HL-60 (cell line): ENCODE measurements at regions not wholly inside any gene's neighbourhood (a gene's known extent, or its start where the extent isn't known, plus 50 kb on each side); places are given as distances from the start of the nearest gene placed in this dataset.

Experiments used
- POLR2AphosphoS5 ChIP-seq: IDR thresholded peaks from 2 replicates; pipeline ENCODE4 v1.6.1; 2012; ENCODE audit warnings: low read depth
- TF ChIP-seq, protein P1 (sequence below): IDR thresholded peaks from one replicate; pipeline ENCODE4 v1.5.1; 2011; ENCODE audit warnings: low read length, control low read depth, inconsistent platforms; ENCODE audit not compliant: insufficient read depth
- TF ChIP-seq, protein P2 (sequence below): IDR thresholded peaks from 2 replicates; pipeline ENCODE4 v1.6.1; 2012; ENCODE audit warnings: low read depth; ENCODE audit not compliant: insufficient replicate concordance

DNA sequence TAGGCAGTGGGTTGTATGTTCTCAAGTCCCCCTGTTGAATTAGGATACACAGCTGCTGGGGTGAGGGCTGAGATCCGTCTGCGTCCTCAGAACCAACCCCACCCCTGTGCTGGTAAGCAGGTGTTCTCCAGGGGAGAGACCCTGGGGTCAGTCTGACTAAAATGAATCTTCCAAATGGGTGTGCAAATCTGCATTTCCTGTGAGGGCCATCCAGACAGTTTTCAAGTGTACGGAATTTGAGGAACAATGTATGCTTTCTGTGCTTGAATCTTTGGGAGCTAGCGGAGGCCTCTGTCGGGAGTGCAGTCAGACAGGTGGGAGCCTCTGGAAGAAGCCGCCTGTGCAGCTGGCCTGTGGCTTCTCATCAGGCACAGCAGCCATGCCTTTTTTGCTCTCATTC is 122.9 kb downstream of the MACROH2A1 start:
- TF ChIP-seq, protein P1, sequence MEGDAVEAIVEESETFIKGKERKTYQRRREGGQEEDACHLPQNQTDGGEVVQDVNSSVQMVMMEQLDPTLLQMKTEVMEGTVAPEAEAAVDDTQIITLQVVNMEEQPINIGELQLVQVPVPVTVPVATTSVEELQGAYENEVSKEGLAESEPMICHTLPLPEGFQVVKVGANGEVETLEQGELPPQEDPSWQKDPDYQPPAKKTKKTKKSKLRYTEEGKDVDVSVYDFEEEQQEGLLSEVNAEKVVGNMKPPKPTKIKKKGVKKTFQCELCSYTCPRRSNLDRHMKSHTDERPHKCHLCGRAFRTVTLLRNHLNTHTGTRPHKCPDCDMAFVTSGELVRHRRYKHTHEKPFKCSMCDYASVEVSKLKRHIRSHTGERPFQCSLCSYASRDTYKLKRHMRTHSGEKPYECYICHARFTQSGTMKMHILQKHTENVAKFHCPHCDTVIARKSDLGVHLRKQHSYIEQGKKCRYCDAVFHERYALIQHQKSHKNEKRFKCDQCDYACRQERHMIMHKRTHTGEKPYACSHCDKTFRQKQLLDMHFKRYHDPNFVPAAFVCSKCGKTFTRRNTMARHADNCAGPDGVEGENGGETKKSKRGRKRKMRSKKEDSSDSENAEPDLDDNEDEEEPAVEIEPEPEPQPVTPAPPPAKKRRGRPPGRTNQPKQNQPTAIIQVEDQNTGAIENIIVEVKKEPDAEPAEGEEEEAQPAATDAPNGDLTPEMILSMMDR, result no peak
- TF ChIP-seq, protein P2, sequence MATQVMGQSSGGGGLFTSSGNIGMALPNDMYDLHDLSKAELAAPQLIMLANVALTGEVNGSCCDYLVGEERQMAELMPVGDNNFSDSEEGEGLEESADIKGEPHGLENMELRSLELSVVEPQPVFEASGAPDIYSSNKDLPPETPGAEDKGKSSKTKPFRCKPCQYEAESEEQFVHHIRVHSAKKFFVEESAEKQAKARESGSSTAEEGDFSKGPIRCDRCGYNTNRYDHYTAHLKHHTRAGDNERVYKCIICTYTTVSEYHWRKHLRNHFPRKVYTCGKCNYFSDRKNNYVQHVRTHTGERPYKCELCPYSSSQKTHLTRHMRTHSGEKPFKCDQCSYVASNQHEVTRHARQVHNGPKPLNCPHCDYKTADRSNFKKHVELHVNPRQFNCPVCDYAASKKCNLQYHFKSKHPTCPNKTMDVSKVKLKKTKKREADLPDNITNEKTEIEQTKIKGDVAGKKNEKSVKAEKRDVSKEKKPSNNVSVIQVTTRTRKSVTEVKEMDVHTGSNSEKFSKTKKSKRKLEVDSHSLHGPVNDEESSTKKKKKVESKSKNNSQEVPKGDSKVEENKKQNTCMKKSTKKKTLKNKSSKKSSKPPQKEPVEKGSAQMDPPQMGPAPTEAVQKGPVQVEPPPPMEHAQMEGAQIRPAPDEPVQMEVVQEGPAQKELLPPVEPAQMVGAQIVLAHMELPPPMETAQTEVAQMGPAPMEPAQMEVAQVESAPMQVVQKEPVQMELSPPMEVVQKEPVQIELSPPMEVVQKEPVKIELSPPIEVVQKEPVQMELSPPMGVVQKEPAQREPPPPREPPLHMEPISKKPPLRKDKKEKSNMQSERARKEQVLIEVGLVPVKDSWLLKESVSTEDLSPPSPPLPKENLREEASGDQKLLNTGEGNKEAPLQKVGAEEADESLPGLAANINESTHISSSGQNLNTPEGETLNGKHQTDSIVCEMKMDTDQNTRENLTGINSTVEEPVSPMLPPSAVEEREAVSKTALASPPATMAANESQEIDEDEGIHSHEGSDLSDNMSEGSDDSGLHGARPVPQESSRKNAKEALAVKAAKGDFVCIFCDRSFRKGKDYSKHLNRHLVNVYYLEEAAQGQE, result no peak
- TF ChIP-seq POLR2AphosphoS5, result no peak
